ENCODE measurements at regions not wholly inside any gene's neighbourhood (a gene's known extent, or its start where the extent isn't known, plus 50 kb on each side); places are given as distances from the start of the nearest gene placed in this dataset.

- TF ChIP-seq CTCF (IDR thresholded peaks at IDR 0.05) = no peak
- TF ChIP-seq POLR2A (IDR thresholded peaks at IDR 0.05) = no peak
Observed at GRCh38 chr17:33534087-33534486, 241.0 kb upstream of the ASIC2 start.

Measured in esophagus squamous epithelium (tissue), 4 donors.